ENCODE measurements at regions not wholly inside any gene's neighbourhood (a gene's known extent, or its start where the extent isn't known, plus 50 kb on each side); places are given as distances from the start of the nearest gene placed in this dataset.

DNA sequence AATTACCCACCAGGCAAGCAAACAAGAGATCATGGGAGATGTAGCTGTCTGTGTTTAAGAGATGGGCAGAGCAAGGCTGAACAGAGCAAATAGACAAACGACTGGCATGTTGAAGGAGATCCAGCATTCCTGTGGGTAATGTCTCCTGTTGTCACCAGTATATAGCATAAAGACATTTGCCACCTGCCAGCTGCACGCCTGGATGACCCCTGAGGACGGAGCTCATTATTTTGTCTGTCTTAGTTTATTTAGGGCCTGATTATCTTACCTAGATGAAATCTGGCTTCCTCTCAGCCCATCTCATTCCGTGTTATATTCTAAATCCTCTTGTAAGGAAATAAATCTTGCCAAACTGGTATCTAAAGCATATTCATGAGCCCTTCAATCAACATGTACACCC lies 510.3 kb upstream of the LINC00305 start:
- no peaks in the 10 kb centered on the region for H3K27me3 ChIP-seq (ENCODE audit: insufficient read depth, poor library complexity, severe bottlenecking)
- no peak for DNase-seq (ENCODE audit: low read depth in 1 of 2, low spot score in 1 of 2)
- H3K27ac ChIP-seq (replicated peaks): no peak overlapping the region
- H3K4me3 ChIP-seq (replicated peaks; ENCODE audit: insufficient read depth, low read length): no peak overlapping the region
- TF ChIP-seq SPI1 (IDR thresholded peaks at IDR 0.05; ENCODE audit: borderline replicate concordance, low read depth) (no peak), POLR2AphosphoS5 (IDR thresholded peaks at IDR 0.05; ENCODE audit: low read depth) (no peak), CTCF (IDR thresholded peaks at IDR 0.05; ENCODE audit: insufficient read depth, low read length) (no peak), REST (IDR thresholded peaks at IDR 0.05; ENCODE audit: insufficient replicate concordance, low read depth) (no peak), GABPA (IDR thresholded peaks at IDR 0.05; ENCODE audit: low read depth) (no peak)

- no peak for TF ChIP-seq SPI1 (IDR thresholded peaks at IDR 0.05; ENCODE audit: borderline replicate concordance, low read depth)
- TF ChIP-seq CTCF (IDR thresholded peaks at IDR 0.05; ENCODE audit: insufficient read depth, low read length): no peak
- TF ChIP-seq REST (IDR thresholded peaks at IDR 0.05; ENCODE audit: insufficient replicate concordance, low read depth): no peak
- TF ChIP-seq POLR2AphosphoS5 (IDR thresholded peaks at IDR 0.05; ENCODE audit: low read depth): no peak
- no peak for TF ChIP-seq GABPA (IDR thresholded peaks at IDR 0.05; ENCODE audit: low read depth)
- Histone ChIP-seq H3K27me3 (ENCODE audit: insufficient read depth, poor library complexity, severe bottlenecking) (no peaks in the 10 kb centered on the region), H3K27ac (replicated peaks) (no peak overlapping the region), H3K4me3 (replicated peaks; ENCODE audit: insufficient read depth, low read length) (no peak overlapping the region)
- DNase-seq (ENCODE audit: low read depth in 1 of 2, low spot score in 1 of 2): no peak
Observed at GRCh38 chr18:64653068-64653467, 504.2 kb upstream of the LINC00305 start.

DNA sequence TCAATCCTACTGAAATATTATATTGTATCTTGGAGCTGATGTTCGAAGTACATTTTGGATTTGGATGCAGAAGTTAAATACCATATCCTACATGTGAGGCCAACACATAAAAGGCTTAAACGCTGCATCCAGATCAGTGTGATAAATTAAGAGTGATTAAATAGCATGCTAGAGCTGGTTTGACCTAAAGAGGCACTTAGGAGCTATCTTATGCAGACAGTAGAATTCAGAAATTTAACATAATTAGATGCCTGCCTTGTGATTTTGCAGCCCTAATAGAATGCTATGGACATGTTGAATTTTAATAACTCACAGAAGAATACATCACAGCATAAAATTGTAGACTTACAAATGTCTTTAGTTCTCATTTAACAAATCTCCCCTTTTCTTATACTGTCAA lies 501.2 kb upstream of the LINC00305 start:
- TF ChIP-seq GABPA (IDR thresholded peaks at IDR 0.05; ENCODE audit: low read depth) (no peak), CTCF (IDR thresholded peaks at IDR 0.05; ENCODE audit: insufficient read depth, low read length) (no peak), SPI1 (IDR thresholded peaks at IDR 0.05; ENCODE audit: borderline replicate concordance, low read depth) (no peak)
- H3K27me3 ChIP-seq (ENCODE audit: insufficient read depth, poor library complexity, severe bottlenecking): no peaks in the 10 kb centered on the region
- H3K4me3 ChIP-seq (replicated peaks; ENCODE audit: insufficient read depth, low read length): no peak overlapping the region
- DNase-seq (ENCODE audit: low read depth in 1 of 2, low spot score in 1 of 2): no peak
- no peak overlapping the region for H3K27ac ChIP-seq (replicated peaks)

GRCh38 chr18:64645753-64646152 lies 496.9 kb upstream of the LINC00305 start:
- Histone ChIP-seq H3K4me3 (replicated peaks; ENCODE audit: insufficient read depth, low read length) (no peak overlapping the region), H3K27me3 (ENCODE audit: insufficient read depth, poor library complexity, severe bottlenecking) (no peaks in the 10 kb centered on the region), H3K27ac (replicated peaks) (no peak overlapping the region)
- TF ChIP-seq REST (IDR thresholded peaks at IDR 0.05; ENCODE audit: insufficient replicate concordance, low read depth) (no peak), CTCF (IDR thresholded peaks at IDR 0.05; ENCODE audit: insufficient read depth, low read length) (no peak), GABPA (IDR thresholded peaks at IDR 0.05; ENCODE audit: low read depth) (no peak), POLR2AphosphoS5 (IDR thresholded peaks at IDR 0.05; ENCODE audit: low read depth) (no peak), SPI1 (IDR thresholded peaks at IDR 0.05; ENCODE audit: borderline replicate concordance, low read depth) (no peak)
- no peak for DNase-seq (ENCODE audit: low read depth in 1 of 2, low spot score in 1 of 2)
